Mucosa of rectum (tissue), 2 donors: ENCODE measurements at regions not wholly inside any gene's neighbourhood (a gene's known extent, or its start where the extent isn't known, plus 50 kb on each side); places are given as distances from the start of the nearest gene placed in this dataset.
"Not testable (repeated sequence)": the region's sequence is repeated elsewhere in the genome, so short reads cannot be mapped to it uniquely, and the experiment has no call there.

ENCODE experiments used
- H3K27ac ChIP-seq, 2 donors: one replicate each; pipeline ENCODE4 v1.7.0; 2013; ENCODE audit warnings: inconsistent platforms in 2 of 2, low read depth in 2 of 2, low read length in 2 of 2
- H3K27me3 ChIP-seq, 2 donors: one replicate each; pipeline ENCODE4 v1.7.0; 2013; ENCODE audit warnings: low read length in 2 of 2; ENCODE audit not compliant: control insufficient read depth in 2 of 2, insufficient read depth in 2 of 2
- H3K36me3 ChIP-seq, 2 donors: one replicate each; pipeline ENCODE4 v1.7.0; 2013; ENCODE audit warnings: low read length in 2 of 2; ENCODE audit not compliant: control insufficient read depth in 2 of 2, insufficient read depth in 2 of 2
- H3K4me1 ChIP-seq, 2 donors: one replicate each; pipeline ENCODE4 v1.7.0; 2013; ENCODE audit warnings: low read length in 2 of 2, mild to moderate bottlenecking in 1 of 2; ENCODE audit not compliant: control insufficient read depth in 2 of 2, insufficient read depth in 2 of 2
- H3K4me3 ChIP-seq, 2 donors: one replicate each; pipeline ENCODE4 v1.7.0; 2013; ENCODE audit warnings: low read length in 2 of 2
- H3K9ac ChIP-seq, 2 donors: one replicate each; pipeline ENCODE4 v1.7.0; 2013; ENCODE audit warnings: low read length in 2 of 2, low read depth in 1 of 2, mild to moderate bottlenecking in 1 of 2
- H3K9me3 ChIP-seq, 2 donors: one replicate each; pipeline ENCODE4 v1.7.0; 2013; ENCODE audit warnings: low read length in 2 of 2; ENCODE audit not compliant: control insufficient read depth in 2 of 2
- donor health status: healthy.
- donor health status: Normal muscosa, but diverticular disease.

DNA sequence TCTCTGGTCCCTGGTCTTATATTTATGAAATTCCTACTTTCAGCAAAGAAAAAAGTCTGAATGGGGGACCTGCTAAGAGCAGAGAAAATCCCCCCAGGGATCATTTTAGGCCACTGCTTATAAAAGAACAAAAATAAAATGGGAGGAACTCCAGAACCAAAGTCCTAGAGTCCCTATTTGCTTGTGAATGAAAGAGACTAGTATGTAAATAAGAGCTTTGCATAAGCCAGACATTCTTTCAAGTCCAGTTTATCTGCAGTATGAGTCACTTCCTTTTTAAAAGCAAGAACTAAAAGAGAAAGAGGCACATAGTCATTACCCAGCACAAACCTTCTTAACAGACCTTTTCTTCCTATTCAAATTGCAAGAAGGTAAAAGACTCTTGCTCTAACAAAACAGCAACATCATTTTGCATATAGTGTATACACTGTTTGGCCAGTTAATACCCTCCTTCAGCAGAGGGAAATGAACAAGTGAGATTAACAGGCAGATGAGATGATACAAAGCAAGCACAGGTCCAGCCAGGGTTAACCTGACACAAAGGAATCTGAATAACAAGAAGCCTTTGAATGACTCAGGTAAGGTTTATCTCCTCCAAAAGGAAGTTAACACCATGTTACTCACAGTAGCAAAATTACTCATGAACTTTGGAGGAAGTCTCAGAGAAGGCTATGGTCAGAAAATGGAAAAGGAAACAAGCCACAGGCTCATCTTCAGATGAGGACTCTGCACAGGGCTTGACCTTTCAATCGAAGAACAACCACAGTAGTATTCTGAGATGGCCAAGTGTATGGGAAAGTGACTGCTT lies 87.3 kb downstream of the PHLDA1 start:
- Histone ChIP-seq H3K27me3 (no peaks in the 10 kb centered on the region), H3K27ac (peak overlapping the region; percentile 49 to 56), H3K9me3 (no peaks in the 10 kb centered on the region), H3K36me3 (no peaks in the 10 kb centered on the region), H3K9ac (no peak overlapping the region), H3K4me3 (no peak overlapping the region), H3K4me1 (peaks cover 7 to 17% of the 10 kb centered on the region in 2 donors)

GRCh38 chr12:75943730-75944096 lies 87.9 kb downstream of the PHLDA1 start:
- H3K9me3 ChIP-seq: no peaks in the 10 kb centered on the region
- H3K27me3 ChIP-seq: no peaks in the 10 kb centered on the region
- no peaks in the 10 kb centered on the region for H3K36me3 ChIP-seq
- H3K4me1 ChIP-seq: peaks cover 7 to 17% of the 10 kb centered on the region in 2 donors
- H3K27ac ChIP-seq: peak overlapping the region; percentile 49 to 56
- no peak overlapping the region for H3K4me3 ChIP-seq
- no peak overlapping the region for H3K9ac ChIP-seq

GRCh38 chr12:75941661-75942060 lies 89.9 kb downstream of the PHLDA1 start:
- not testable (repeated sequence) for H3K27me3 ChIP-seq, H3K27ac ChIP-seq, H3K4me3 ChIP-seq, H3K9me3 ChIP-seq, H3K9ac ChIP-seq, H3K36me3 ChIP-seq
- H3K4me1 ChIP-seq: peaks cover 7 to 17% of the 10 kb centered on the region in 2 donors

GRCh38 chr12:75939016-75939642 lies 92.4 kb downstream of the PHLDA1 start:
- Histone ChIP-seq H3K4me1 (peaks cover 4 to 7% of the 10 kb centered on the region in 2 donors), H3K9me3 (no peaks in the 10 kb centered on the region), H3K4me3 (no peak overlapping the region), H3K27me3 (no peaks in the 10 kb centered on the region), H3K9ac (no peak overlapping the region), H3K36me3 (no peaks in the 10 kb centered on the region), H3K27ac (no peak overlapping the region)

GRCh38 chr12:75938189-75938588 lies 93.4 kb downstream of the PHLDA1 start:
- Histone ChIP-seq H3K9ac (no peak overlapping the region), H3K4me1 (peaks cover 0 to 2% of the 10 kb centered on the region in 2 donors), H3K27ac (no peak overlapping the region), H3K36me3 (no peaks in the 10 kb centered on the region), H3K27me3 (no peaks in the 10 kb centered on the region), H3K4me3 (no peak overlapping the region), H3K9me3 (no peaks in the 10 kb centered on the region)

DNA sequence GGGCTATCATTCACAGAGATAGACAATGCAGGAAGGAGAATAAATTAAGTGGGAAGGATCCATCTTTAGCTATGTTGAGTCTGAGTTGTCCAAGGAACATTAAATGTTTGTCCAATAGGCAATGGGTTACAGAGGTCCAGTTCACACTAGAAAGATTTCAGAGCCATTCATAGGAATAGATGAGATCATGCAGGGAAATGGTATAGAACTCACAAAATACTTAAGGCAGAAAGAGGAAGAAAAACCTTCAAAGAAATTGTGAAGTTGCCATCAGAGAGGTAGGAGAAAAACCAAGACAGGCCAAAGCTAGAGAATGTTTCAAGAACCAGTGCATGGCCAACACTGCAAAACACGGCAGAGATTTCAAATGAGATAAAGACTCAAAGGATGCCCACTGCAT lies 94.1 kb downstream of the PHLDA1 start:
- no peak overlapping the region for H3K9ac ChIP-seq
- H3K27me3 ChIP-seq: no peaks in the 10 kb centered on the region
- H3K36me3 ChIP-seq: no peaks in the 10 kb centered on the region
- no peak overlapping the region for H3K4me3 ChIP-seq
- no peak overlapping the region for H3K27ac ChIP-seq
- H3K9me3 ChIP-seq: no peaks in the 10 kb centered on the region
- H3K4me1 ChIP-seq: peaks cover 0 to 2% of the 10 kb centered on the region in 2 donors

- no peak overlapping the region for H3K4me3 ChIP-seq
- H3K36me3 ChIP-seq: no peaks in the 10 kb centered on the region
- H3K27me3 ChIP-seq: no peaks in the 10 kb centered on the region
- H3K9ac ChIP-seq: no peak overlapping the region
- no peaks in the 10 kb centered on the region for H3K9me3 ChIP-seq
- no peak overlapping the region for H3K27ac ChIP-seq
- H3K4me1 ChIP-seq: peaks cover 0 to 2% of the 10 kb centered on the region in 2 donors
Observed at GRCh38 chr12:75936515-75937440, 94.8 kb downstream of the PHLDA1 start.

GRCh38 chr12:75935539-75936242 lies 95.9 kb downstream of the PHLDA1 start:
- H3K27me3 ChIP-seq: no peaks in the 10 kb centered on the region

GRCh38 chr12:75933101-75933500 lies 98.5 kb downstream of the PHLDA1 start:
- Histone ChIP-seq H3K9me3 (no peaks in the 10 kb centered on the region), H3K27me3 (no peaks in the 10 kb centered on the region), H3K9ac (no peak overlapping the region), H3K27ac (no peak overlapping the region), H3K36me3 (no peaks in the 10 kb centered on the region), H3K4me1 (peaks cover 0 to 2% of the 10 kb centered on the region in 2 donors), H3K4me3 (no peak overlapping the region)

More at GRCh38 chr12:75935539-75936242, 95.9 kb downstream of the PHLDA1 start:
- Histone ChIP-seq H3K27ac (no peak overlapping the region), H3K36me3 (no peaks in the 10 kb centered on the region), H3K4me1 (peaks cover 0 to 2% of the 10 kb centered on the region in 2 donors), H3K4me3 (no peak overlapping the region), H3K9me3 (no peaks in the 10 kb centered on the region), H3K9ac (no peak overlapping the region)
